CD14-positive monocyte (primary cell): ENCODE measurements at regions not wholly inside any gene's neighbourhood (a gene's known extent, or its start where the extent isn't known, plus 50 kb on each side); places are given as distances from the start of the nearest gene placed in this dataset.

Experiments
- DNase-seq, 3 donors: peaks; one replicate each; pipeline ENCODE4 v3.0.0-alpha.2; 2011 to 2022
- H2AFZ ChIP-seq: 2 replicates; pipeline ENCODE4 v1.6.0; 2012; ENCODE audit warnings: mild to moderate bottlenecking, low read depth, low read length, inconsistent platforms; ENCODE audit not compliant: insufficient read depth, poor library complexity, severe bottlenecking
- H3K27ac ChIP-seq, 2 donors: 1 replicate in 1 of 2; 2 replicates in 1 of 2; pipeline ENCODE4 v1.5.1; 2012 to 2013; ENCODE audit warnings: low read length in 2 of 2, control low read depth in 1 of 2, inconsistent platforms in 1 of 2, low read depth in 1 of 2, mild to moderate bottlenecking in 1 of 2
- H3K27me3 ChIP-seq, 2 donors: one replicate each; pipeline versions ENCODE4 v1.6.0 to v1.6.1; 2011 to 2013; ENCODE audit warnings: low read length in 2 of 2; ENCODE audit not compliant: control insufficient read depth in 2 of 2, insufficient read depth in 2 of 2
- H3K36me3 ChIP-seq, 2 donors: replicated peaks in 1 of 2; 1 replicate in 1 of 2; 2 replicates in 1 of 2; pipeline versions ENCODE4 v1.5.1 to v1.6.1; 2012 to 2013; ENCODE audit warnings: low read length in 2 of 2, control low read depth in 1 of 2, inconsistent platforms in 1 of 2, mild to moderate bottlenecking in 1 of 2; ENCODE audit not compliant: insufficient read depth in 2 of 2, control insufficient read depth in 1 of 2
- H3K4me1 ChIP-seq, 2 donors: 1 replicate in 1 of 2; 2 replicates in 1 of 2; pipeline versions ENCODE4 v1.5.1 to v1.6.1; 2012 to 2013; ENCODE audit warnings: low read length in 2 of 2, control low read depth in 1 of 2, inconsistent platforms in 1 of 2, mild to moderate bottlenecking in 1 of 2, moderate library complexity in 1 of 2; ENCODE audit not compliant: insufficient read depth in 2 of 2, control insufficient read depth in 1 of 2
- H3K4me2 ChIP-seq: replicated peaks from 2 replicates; pipeline ENCODE3; 2012; ENCODE audit warnings: low read length, moderate library complexity, mild to moderate bottlenecking; ENCODE audit not compliant: poor library complexity, severe bottlenecking; ENCODE audit errors: extremely low read depth
- H3K4me3 ChIP-seq, 3 experiments: fragments of 200-600 bp in 1 of 3; sonication (generic) in 1 of 3; replicated peaks in 1 of 3; 1 replicate in 2 of 3; 2 replicates in 1 of 3; pipeline ENCODE4 v1.5.1; 2011 to 2013; ENCODE audit warnings: low read length in 3 of 3, mild to moderate bottlenecking in 3 of 3, control low read depth in 2 of 3, low read depth in 2 of 3, inconsistent platforms in 1 of 3, moderate library complexity in 1 of 3
- H3K79me2 ChIP-seq: 2 replicates; pipeline ENCODE4 v1.6.0; 2012; ENCODE audit warnings: mild to moderate bottlenecking, control low read depth, inconsistent platforms, low read length, moderate library complexity; ENCODE audit not compliant: insufficient read depth
- H3K9ac ChIP-seq: 2 replicates; pipeline ENCODE4 v1.6.0; 2017; ENCODE audit warnings: low read length, mild to moderate bottlenecking; ENCODE audit not compliant: insufficient read depth, poor library complexity, severe bottlenecking
- H3K9me3 ChIP-seq, 2 donors: replicated peaks in 1 of 2; 1 replicate in 1 of 2; 2 replicates in 1 of 2; pipeline versions ENCODE4 v1.5.1 to v1.6.1; 2012 to 2013; ENCODE audit warnings: low read length in 2 of 2, control low read depth in 1 of 2; ENCODE audit not compliant: control insufficient read depth in 1 of 2, insufficient read depth in 1 of 2
- H4K20me1 ChIP-seq: 2 replicates; pipeline ENCODE4 v1.6.0; 2012; ENCODE audit warnings: mild to moderate bottlenecking, low read length, control low read depth, moderate library complexity; ENCODE audit not compliant: insufficient read depth
- H3K27ac Mint-ChIP-seq, 7 donors: one replicate each; pipeline ENCODE4 v1.8.0; 2020; ENCODE audit warnings: mild to moderate bottlenecking in 7 of 7, mixed read lengths in 7 of 7, moderate library complexity in 6 of 7, inconsistent platforms in 2 of 7
- H3K27me3 Mint-ChIP-seq, 3 donors: one replicate each; pipeline ENCODE4 v1.8.0; 2021 to 2022; ENCODE audit warnings: low read depth in 3 of 3, mild to moderate bottlenecking in 3 of 3, mixed read lengths in 3 of 3, moderate library complexity in 3 of 3, inconsistent platforms in 1 of 3
- H3K36me3 Mint-ChIP-seq, 2 donors: one replicate each; pipeline ENCODE4 v1.8.0; 2020; ENCODE audit warnings: mixed read lengths in 2 of 2, inconsistent platforms in 1 of 2, mild to moderate bottlenecking in 1 of 2
- H3K4me1 Mint-ChIP-seq: one replicate; pipeline ENCODE4 v1.8.0; 2020; ENCODE audit warnings: mild to moderate bottlenecking, mixed read lengths
- H3K4me3 Mint-ChIP-seq, 2 donors: one replicate each; pipeline ENCODE4 v1.8.0; 2020; ENCODE audit warnings: mild to moderate bottlenecking in 2 of 2, mixed read lengths in 2 of 2, moderate library complexity in 1 of 2
- H3K9me3 Mint-ChIP-seq, 7 donors: one replicate each; pipeline ENCODE4 v1.8.0; 2020 to 2022; ENCODE audit warnings: mixed read lengths in 7 of 7, mild to moderate bottlenecking in 6 of 7, moderate library complexity in 6 of 7, inconsistent platforms in 2 of 7
- WGBS: methylation state at CpG from one replicate; pipeline ENCODE4 v1.1.5; 2013; ENCODE audit warnings: missing lambda C conversion rate; ENCODE audit not compliant: insufficient coverage; 5-methylcytosine and 5-hydroxymethylcytosine counted together
- intact Hi-C, 2 donors: fragments of 100-400 bp; cut with micrococcal nuclease; formaldehyde crosslinking; loops; one replicate each; pipeline versions ENCODE4 v1.15.0 to v1.15.1; 2023
- TF ChIP-seq, protein P1 (sequence below): fragments of 200-600 bp; IDR thresholded peaks from one replicate; pipeline ENCODE4 v1.8.0; 2022; ENCODE audit warnings: antibody characterized with exemption, mild to moderate bottlenecking

DNA sequence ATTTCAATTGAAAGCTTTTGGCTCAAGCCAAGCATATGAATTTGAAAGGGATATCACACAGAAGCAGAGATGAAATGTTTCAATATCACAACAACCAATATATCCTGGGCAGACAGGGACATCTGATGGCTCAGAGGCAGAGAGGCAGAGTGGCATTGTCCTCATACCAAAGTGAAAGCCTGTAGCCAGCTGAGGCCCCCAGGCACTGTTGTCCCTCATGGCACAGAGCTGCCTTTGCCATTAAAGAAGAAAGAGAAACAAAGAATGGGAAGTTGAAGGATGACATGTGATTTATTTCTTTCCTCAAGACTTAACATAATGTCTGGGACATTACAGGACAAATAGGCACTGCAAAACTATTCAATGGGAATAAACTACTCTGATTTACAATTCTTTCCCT is 504.3 kb upstream of the PCDH15 start:
- H3K36me3 ChIP-seq, result no peaks in the 10 kb centered on the region
- Mint-ChIP-seq H3K9me3 (peaks cover 0 to 2% (median 0%) of the 10 kb centered on the region in 7 donors), H3K36me3 (no peaks in the 10 kb centered on the region), H3K4me1 (no peaks in the 10 kb centered on the region), H3K4me3 (no peak overlapping the region), H3K27me3 (no peaks in the 10 kb centered on the region), H3K27ac (no peak overlapping the region)
- H3K4me3 ChIP-seq, result no peak overlapping the region
- H3K4me2 ChIP-seq, result no peak overlapping the region
- DNase-seq, result no peak
- intact Hi-C loops, result loop anchor here in 1 of 2 donors (10.0 kb wide), 1 partner anchor 650 kb away; no protein-coding TSS in a partner anchor
- no peaks in the 10 kb centered on the region for H3K27me3 ChIP-seq
- TF ChIP-seq, protein P1, sequence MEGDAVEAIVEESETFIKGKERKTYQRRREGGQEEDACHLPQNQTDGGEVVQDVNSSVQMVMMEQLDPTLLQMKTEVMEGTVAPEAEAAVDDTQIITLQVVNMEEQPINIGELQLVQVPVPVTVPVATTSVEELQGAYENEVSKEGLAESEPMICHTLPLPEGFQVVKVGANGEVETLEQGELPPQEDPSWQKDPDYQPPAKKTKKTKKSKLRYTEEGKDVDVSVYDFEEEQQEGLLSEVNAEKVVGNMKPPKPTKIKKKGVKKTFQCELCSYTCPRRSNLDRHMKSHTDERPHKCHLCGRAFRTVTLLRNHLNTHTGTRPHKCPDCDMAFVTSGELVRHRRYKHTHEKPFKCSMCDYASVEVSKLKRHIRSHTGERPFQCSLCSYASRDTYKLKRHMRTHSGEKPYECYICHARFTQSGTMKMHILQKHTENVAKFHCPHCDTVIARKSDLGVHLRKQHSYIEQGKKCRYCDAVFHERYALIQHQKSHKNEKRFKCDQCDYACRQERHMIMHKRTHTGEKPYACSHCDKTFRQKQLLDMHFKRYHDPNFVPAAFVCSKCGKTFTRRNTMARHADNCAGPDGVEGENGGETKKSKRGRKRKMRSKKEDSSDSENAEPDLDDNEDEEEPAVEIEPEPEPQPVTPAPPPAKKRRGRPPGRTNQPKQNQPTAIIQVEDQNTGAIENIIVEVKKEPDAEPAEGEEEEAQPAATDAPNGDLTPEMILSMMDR, result no peak
- no peaks in the 10 kb centered on the region for H3K4me1 ChIP-seq
- H4K20me1 ChIP-seq, result no peaks in the 10 kb centered on the region
- no peaks in the 10 kb centered on the region for H3K9me3 ChIP-seq
- no peak overlapping the region for H2AFZ ChIP-seq
- no peak overlapping the region for H3K27ac ChIP-seq
- H3K9ac ChIP-seq, result no peak overlapping the region
- H3K79me2 ChIP-seq, result no peaks in the 10 kb centered on the region

DNA sequence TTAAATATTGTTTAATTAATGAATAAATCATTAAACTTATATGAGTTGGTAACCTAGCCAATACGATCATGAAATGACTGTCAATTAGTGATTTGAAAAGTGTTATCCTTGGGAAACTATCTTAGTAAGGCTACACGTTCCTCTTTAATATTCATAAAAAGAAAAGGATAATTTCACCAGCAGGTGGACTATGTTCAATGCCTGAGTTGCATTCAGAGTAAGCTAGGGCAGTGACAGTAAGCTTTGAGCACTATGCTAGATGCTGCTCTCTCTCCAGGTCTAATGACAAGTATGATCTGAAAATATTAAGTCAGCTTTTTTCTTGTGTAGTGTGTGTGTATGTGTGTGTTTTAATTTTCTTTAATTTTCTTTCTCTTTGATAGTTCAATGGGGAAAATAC is 486.3 kb upstream of the PCDH15 start:
- no peak overlapping the region for H3K4me2 ChIP-seq
- H3K79me2 ChIP-seq, result no peaks in the 10 kb centered on the region
- no peak overlapping the region for H3K4me3 Mint-ChIP-seq
- peaks cover 0 to under 1% (median 0%) of the 10 kb centered on the region in 7 donors for H3K9me3 Mint-ChIP-seq
- TF ChIP-seq, protein P1, result no peak
- H3K27ac Mint-ChIP-seq, result no peak overlapping the region
- H3K4me3 ChIP-seq, result no peak overlapping the region
- DNase-seq, result no peak
- H3K36me3 Mint-ChIP-seq, result no peaks in the 10 kb centered on the region
- H3K27ac ChIP-seq, result no peak overlapping the region
- H3K36me3 ChIP-seq, result no peaks in the 10 kb centered on the region
- WGBS, result no CpG with 5 or more reads among the region's 2 CpGs
- no peaks in the 10 kb centered on the region for H3K4me1 Mint-ChIP-seq
- H2AFZ ChIP-seq, result no peak overlapping the region
- no peaks in the 10 kb centered on the region for H3K4me1 ChIP-seq
- H3K9me3 ChIP-seq, result no peaks in the 10 kb centered on the region
- peaks cover 0 to 3% (median 3%) of the 10 kb centered on the region in 3 donors for H3K27me3 Mint-ChIP-seq
- no peak overlapping the region for H3K9ac ChIP-seq
- no peaks in the 10 kb centered on the region for H3K27me3 ChIP-seq
- no peaks in the 10 kb centered on the region for H4K20me1 ChIP-seq
- intact Hi-C loops, result no loop called here
